PC-9 (cell line): ENCODE measurements at regions not wholly inside any gene's neighbourhood (a gene's known extent, or its start where the extent isn't known, plus 50 kb on each side); places are given as distances from the start of the nearest gene placed in this dataset.

Experiments
- BruUV-seq: library from RNA; stranded (reverse); fragments of 400-500 nt; replicated peaks from 2 replicates; lab custom pipeline; 2021; lab: Mats Ljungman, UMichigan
- CTCF ChIA-PET: fragments of 300-600 bp; sonication (Branson Sonifier 250); formaldehyde crosslinking; loops from one replicate; lab custom pipeline; 2022; ENCODE audit warnings: antibody characterized with exemption; lab: Charles Lee
- POLR2A ChIA-PET: fragments of 300-600 bp; sonication (Branson Sonifier 250); formaldehyde crosslinking; loops from one replicate; lab custom pipeline; 2022; ENCODE audit warnings: antibody characterized with exemption; ENCODE audit not compliant: unreplicated experiment; lab: Charles Lee
- DNase-seq, 2 experiments: peaks; one replicate each; pipeline versions ENCODE4 v3.0.0 to v3.0.0-alpha.2; 2015 to 2022; ENCODE audit warnings: mixed read lengths in 1 of 2
- H2AFZ ChIP-seq: fragments of 200-600 bp; sonication (generic); 2 replicates; pipeline ENCODE4 v1.8.1; 2017; ENCODE audit warnings: antibody characterized with exemption
- H3F3A ChIP-seq: fragments of 200-600 bp; sonication (generic); 2 replicates; pipeline ENCODE4 v1.8.1; 2017; ENCODE audit warnings: antibody characterized with exemption, mild to moderate bottlenecking, low read depth; ENCODE audit not compliant: insufficient read depth
- H3K27ac ChIP-seq: fragments of 200-600 bp; sonication (generic); 2 replicates; pipeline ENCODE4 v1.6.1; 2016; ENCODE audit warnings: mixed run types
- H3K27me3 ChIP-seq: fragments of 200-600 bp; sonication (generic); 2 replicates; pipeline ENCODE4 v1.6.1; 2016; ENCODE audit warnings: low read depth, mixed run types; ENCODE audit not compliant: insufficient read depth
- H3K36me3 ChIP-seq: fragments of 200-600 bp; sonication (generic); 2 replicates; pipeline ENCODE4 v1.6.1; 2016; ENCODE audit warnings: low read depth, mixed run types
- H3K4me1 ChIP-seq: fragments of 200-600 bp; sonication (generic); replicated peaks from 2 replicates; pipeline ENCODE4 v1.6.1; 2016; ENCODE audit warnings: mixed run types; ENCODE audit not compliant: insufficient read depth
- H3K4me2 ChIP-seq: fragments of 200-600 bp; sonication (generic); 2 replicates; pipeline ENCODE4 v1.6.1; 2017; ENCODE audit warnings: mixed run types
- H3K4me3 ChIP-seq: fragments of 200-600 bp; sonication (generic); 2 replicates; pipeline ENCODE4 v1.6.1; 2016; ENCODE audit warnings: mixed run types
- H3K79me2 ChIP-seq: fragments of 200-600 bp; sonication (generic); 2 replicates; pipeline ENCODE4 v1.6.1; 2017; ENCODE audit warnings: low read depth, mixed run types
- H3K9me2 ChIP-seq: fragments of 200-600 bp; sonication (generic); 2 replicates; pipeline ENCODE4 v1.8.1; 2017; ENCODE audit warnings: mild to moderate bottlenecking; ENCODE audit not compliant: insufficient read depth
- H3K9me3 ChIP-seq: fragments of 200-600 bp; sonication (generic); 2 replicates; pipeline ENCODE4 v1.8.1; 2016; ENCODE audit warnings: low read depth; ENCODE audit not compliant: insufficient read depth
- H4K20me1 ChIP-seq: fragments of 200-600 bp; sonication (generic); 2 replicates; pipeline ENCODE4 v1.8.1; 2017; ENCODE audit not compliant: insufficient read depth
- EZH2 ChIP-seq: fragments of 200-600 bp; sonication (generic); IDR thresholded peaks from 2 replicates; pipeline ENCODE4 v1.8.0; 2017; ENCODE audit warnings: antibody characterized with exemption, low read depth
- intact Hi-C: fragments of 100-400 bp; cut with micrococcal nuclease; formaldehyde crosslinking; loops from one replicate; pipeline ENCODE4 v1.10.0; 2022; ENCODE audit not compliant: unreplicated experiment
- TF ChIP-seq, protein P1 (sequence below): fragments of 200-600 bp; sonication (generic); conservative IDR thresholded peaks from 2 replicates; pipeline ENCODE4 v1.6.1; 2017; ENCODE audit warnings: mixed run types, antibody characterized with exemption, mild to moderate bottlenecking, moderate library complexity

DNA sequence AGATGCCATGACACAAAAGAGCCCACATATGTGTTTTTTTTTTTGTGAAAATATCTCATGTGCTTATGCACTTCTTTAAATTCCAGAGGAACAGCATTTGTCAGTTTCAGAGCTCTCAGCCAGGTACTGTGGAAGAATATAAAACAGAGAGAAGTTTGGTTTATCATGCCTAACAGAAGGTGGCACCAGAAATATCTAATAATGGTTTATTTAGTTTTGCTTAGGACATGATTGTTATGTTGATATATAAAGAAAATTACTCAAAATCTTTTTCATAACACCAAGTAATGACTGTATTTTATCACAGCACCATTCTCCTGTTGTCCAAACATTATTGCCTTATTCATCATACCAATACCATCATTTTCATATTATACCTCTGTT, 455.6 kb upstream of the ACTBL2 start:
- POLR2A ChIA-PET = no interaction called here
- CTCF ChIA-PET = interaction anchor here (0.6 to 0.9 kb wide), 2 partner anchors 50 to 439 kb away, joined by 3 read pairs; no protein-coding TSS in a partner anchor

DNA sequence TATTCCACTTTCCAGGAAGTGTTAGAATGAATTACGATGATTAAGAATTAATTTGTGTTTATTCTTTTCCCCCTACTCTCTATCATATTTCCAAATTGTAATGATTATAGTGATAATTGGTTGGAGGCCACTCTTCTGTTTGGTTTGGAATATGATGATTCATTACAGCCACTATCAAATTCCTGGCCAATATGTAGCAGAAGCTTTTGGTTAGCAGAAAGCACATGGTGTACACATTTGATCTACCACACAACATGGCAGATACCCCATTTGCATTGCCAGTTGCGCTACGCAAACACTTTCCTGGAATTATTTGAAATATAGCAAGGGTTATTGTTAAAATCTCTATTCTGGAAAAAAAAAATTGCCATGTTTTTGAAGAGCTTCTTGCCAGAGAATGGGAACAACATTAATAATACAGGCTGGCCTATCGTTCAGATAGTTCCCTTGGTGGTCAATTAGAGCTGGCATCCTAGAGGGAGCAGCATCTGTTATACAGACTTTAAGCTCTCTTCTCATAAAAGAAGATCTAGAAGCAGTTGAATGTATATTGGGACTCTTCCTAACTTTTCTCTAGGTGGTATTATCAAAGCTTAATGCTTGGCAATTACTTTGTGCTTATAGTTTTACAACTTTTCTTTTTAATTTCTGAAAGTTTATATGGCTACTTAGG, 455.0 kb upstream of the ACTBL2 start:
- 0 out of 2 replicates have a peak overlapping the region, but pooled peaks have one; percentile 4 for H2AFZ ChIP-seq
- no peaks in the 10 kb centered on the region for H4K20me1 ChIP-seq
- H3K27ac ChIP-seq = no peak overlapping the region
- no peaks in the 10 kb centered on the region for H3K79me2 ChIP-seq
- intact Hi-C loops = no loop called here
- ChIA-PET CTCF (interaction anchor here (0.6 to 0.9 kb wide), 2 partner anchors 49 to 438 kb away, joined by 3 read pairs; no protein-coding TSS in a partner anchor), POLR2A (no interaction called here)
- H3K9me2 ChIP-seq = no peaks in the 10 kb centered on the region
- no peak overlapping the region for H3K4me3 ChIP-seq
- no peaks in the 10 kb centered on the region for H3F3A ChIP-seq
- DNase-seq = no peak
- no peaks in the 10 kb centered on the region for H3K4me1 ChIP-seq
- H3K4me2 ChIP-seq = no peak overlapping the region
- BruUV-seq = no TSS peak
- no peaks in the 10 kb centered on the region; the same call in 1 of the 2 replicates for H3K9me3 ChIP-seq
- no peaks in the 10 kb centered on the region for H3K36me3 ChIP-seq
- H3K27me3 ChIP-seq = no peaks in the 10 kb centered on the region
- TF ChIP-seq, protein P1, sequence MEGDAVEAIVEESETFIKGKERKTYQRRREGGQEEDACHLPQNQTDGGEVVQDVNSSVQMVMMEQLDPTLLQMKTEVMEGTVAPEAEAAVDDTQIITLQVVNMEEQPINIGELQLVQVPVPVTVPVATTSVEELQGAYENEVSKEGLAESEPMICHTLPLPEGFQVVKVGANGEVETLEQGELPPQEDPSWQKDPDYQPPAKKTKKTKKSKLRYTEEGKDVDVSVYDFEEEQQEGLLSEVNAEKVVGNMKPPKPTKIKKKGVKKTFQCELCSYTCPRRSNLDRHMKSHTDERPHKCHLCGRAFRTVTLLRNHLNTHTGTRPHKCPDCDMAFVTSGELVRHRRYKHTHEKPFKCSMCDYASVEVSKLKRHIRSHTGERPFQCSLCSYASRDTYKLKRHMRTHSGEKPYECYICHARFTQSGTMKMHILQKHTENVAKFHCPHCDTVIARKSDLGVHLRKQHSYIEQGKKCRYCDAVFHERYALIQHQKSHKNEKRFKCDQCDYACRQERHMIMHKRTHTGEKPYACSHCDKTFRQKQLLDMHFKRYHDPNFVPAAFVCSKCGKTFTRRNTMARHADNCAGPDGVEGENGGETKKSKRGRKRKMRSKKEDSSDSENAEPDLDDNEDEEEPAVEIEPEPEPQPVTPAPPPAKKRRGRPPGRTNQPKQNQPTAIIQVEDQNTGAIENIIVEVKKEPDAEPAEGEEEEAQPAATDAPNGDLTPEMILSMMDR = no peak
- no peak for TF ChIP-seq EZH2

More for the DNA sequence above, 455.6 kb upstream of the ACTBL2 start:
- Histone ChIP-seq H3K4me1 (no peaks in the 10 kb centered on the region), H3K36me3 (no peaks in the 10 kb centered on the region), H4K20me1 (no peaks in the 10 kb centered on the region), H3K4me3 (no peak overlapping the region), H3F3A (no peaks in the 10 kb centered on the region), H3K9me3 (no peaks in the 10 kb centered on the region), H3K27me3 (no peaks in the 10 kb centered on the region), H3K27ac (no peak overlapping the region), H3K4me2 (no peak overlapping the region), H3K79me2 (no peaks in the 10 kb centered on the region), H3K9me2 (no peaks in the 10 kb centered on the region), H2AFZ (0 out of 2 replicates have a peak overlapping the region, but pooled peaks have one; percentile 4)
- intact Hi-C loops = no loop called here
- TF ChIP-seq, protein P1 = no peak
- no peak for TF ChIP-seq EZH2
- DNase-seq = no peak
- no TSS peak for BruUV-seq

- BruUV-seq = no TSS peak
- Histone ChIP-seq H3K4me2 (no peak overlapping the region), H3F3A (no peaks in the 10 kb centered on the region), H2AFZ (no peak overlapping the region), H3K27me3 (no peaks in the 10 kb centered on the region), H3K79me2 (no peaks in the 10 kb centered on the region), H3K4me3 (no peak overlapping the region), H3K36me3 (no peaks in the 10 kb centered on the region), H3K9me3 (no peaks in the 10 kb centered on the region; the same call in 1 of the 2 replicates), H3K9me2 (no peaks in the 10 kb centered on the region), H4K20me1 (no peaks in the 10 kb centered on the region), H3K27ac (no peak overlapping the region), H3K4me1 (no peaks in the 10 kb centered on the region)
- DNase-seq = no peak
- ChIA-PET POLR2A (interaction anchor here (0.6 kb wide), 1 partner anchor 1654 kb away, joined by 5 read pairs; no protein-coding TSS in a partner anchor), CTCF (no interaction called here)
- intact Hi-C loops = no loop called here
- TF ChIP-seq EZH2 = no peak
- TF ChIP-seq, protein P1 = no peak
These were observed 454.4 kb upstream of the ACTBL2 start for GRCh38 chr5:57937025-57937424.
